ENCODE measurements at regions not wholly inside any gene's neighbourhood (a gene's known extent, or its start where the extent isn't known, plus 50 kb on each side); places are given as distances from the start of the nearest gene placed in this dataset.

GRCh38 chr6:137334884-137335283 is 115.7 kb upstream of the IFNGR1 start (continued):
- no peak for TF ChIP-seq ATF3 (IDR thresholded peaks at IDR 0.05)
- no peak for TF ChIP-seq REST (IDR thresholded peaks at IDR 0.05; ENCODE audit: low read depth)
- no peak for TF ChIP-seq CBX3 (IDR thresholded peaks at IDR 0.05; ENCODE audit: low read depth)

- BruUV-seq (replicated peaks): no TSS peak
- POLR2A ChIA-PET: no interaction called here
- DNase-seq (ENCODE audit: low read depth, low spot score) (no peak), ATAC-seq (no peak)
- H3K9ac ChIP-seq (ENCODE audit: low read length): no peak overlapping the region
- CTCF ChIA-PET: no interaction called here
- no peak overlapping the region for H2AFZ ChIP-seq (ENCODE audit: low read depth, low read length, poor library complexity, severe bottlenecking)
- no peaks in the 10 kb centered on the region for H3K4me1 ChIP-seq (ENCODE audit: control insufficient read depth in 1 of 2, insufficient read depth in 2 of 2, low read length in 2 of 2)
- intact Hi-C loops (cut with micrococcal nuclease): no loop called here
- RAD21 ChIA-PET (ENCODE audit: low non-redundant PET in 1 of 2, low total read pairs in 2 of 2, uncharacterized antibody in 2 of 2, unreplicated experiment in 2 of 2): no interaction called here
- H3K79me2 ChIP-seq (ENCODE audit: insufficient read depth, low read length): no peaks in the 10 kb centered on the region
- no peak overlapping the region for H3K27ac ChIP-seq (ENCODE audit: low read depth, low read length)
- H3K36me3 ChIP-seq (ENCODE audit: control insufficient read depth in 1 of 2, insufficient read depth in 2 of 2, low read length in 2 of 2): no peaks in the 10 kb centered on the region
- no peaks in the 10 kb centered on the region for H3K27me3 ChIP-seq (ENCODE audit: insufficient read depth, low read length)
- H4K20me1 ChIP-seq (ENCODE audit: insufficient read depth): no peaks in the 10 kb centered on the region
- TF ChIP-seq CBX3 (IDR thresholded peaks at IDR 0.05; ENCODE audit: low read depth) (no peak), CTCF (IDR thresholded peaks at IDR 0.05 in 2 of 3, conservative IDR thresholded peaks at IDR 0.05 in 1 of 3; ENCODE audit: borderline replicate concordance in 1 of 3, insufficient read depth in 1 of 3, low read depth in 2 of 3, low read length in 2 of 3) (no peak), TCF7L2 (IDR thresholded peaks at IDR 0.05; ENCODE audit: borderline replicate concordance, extremely low read depth, insufficient read depth, insufficient read length) (no peak), FOSL1 (IDR thresholded peaks at IDR 0.05; ENCODE audit: low read depth) (no peak), EGR1 (IDR thresholded peaks at IDR 0.05; ENCODE audit: low read depth) (no peak), SRF (IDR thresholded peaks at IDR 0.05; ENCODE audit: low read depth) (no peak), ZBTB33 (IDR thresholded peaks at IDR 0.05; ENCODE audit: extremely low read depth, insufficient replicate concordance, low read length) (no peak), YY1 (IDR thresholded peaks at IDR 0.05; ENCODE audit: extremely low read depth, insufficient replicate concordance, low read depth, low read length) (no peak), ZFX (IDR thresholded peaks at IDR 0.05) (no peak), JUND (IDR thresholded peaks at IDR 0.05) (no peak)
- H3K9me2 ChIP-seq (ENCODE audit: insufficient read depth): no peaks in the 10 kb centered on the region
- no peaks in the 10 kb centered on the region for H3K9me3 ChIP-seq (ENCODE audit: control insufficient read depth in 1 of 2, insufficient read depth in 1 of 2, low read depth in 1 of 2, low read length in 2 of 2)
- no peak overlapping the region for H3K4me2 ChIP-seq (ENCODE audit: low read length)
- no peak overlapping the region for H3K4me3 ChIP-seq (replicated peaks in 1 of 2; ENCODE audit: low read depth in 1 of 2, low read length in 2 of 2)
Measured at GRCh38 chr6:137334094-137334493, 114.9 kb upstream of the IFNGR1 start.
